ENCODE measurements at regions not wholly inside any gene's neighbourhood (a gene's known extent, or its start where the extent isn't known, plus 50 kb on each side); places are given as distances from the start of the nearest gene placed in this dataset.

- TF ChIP-seq, protein P1, sequence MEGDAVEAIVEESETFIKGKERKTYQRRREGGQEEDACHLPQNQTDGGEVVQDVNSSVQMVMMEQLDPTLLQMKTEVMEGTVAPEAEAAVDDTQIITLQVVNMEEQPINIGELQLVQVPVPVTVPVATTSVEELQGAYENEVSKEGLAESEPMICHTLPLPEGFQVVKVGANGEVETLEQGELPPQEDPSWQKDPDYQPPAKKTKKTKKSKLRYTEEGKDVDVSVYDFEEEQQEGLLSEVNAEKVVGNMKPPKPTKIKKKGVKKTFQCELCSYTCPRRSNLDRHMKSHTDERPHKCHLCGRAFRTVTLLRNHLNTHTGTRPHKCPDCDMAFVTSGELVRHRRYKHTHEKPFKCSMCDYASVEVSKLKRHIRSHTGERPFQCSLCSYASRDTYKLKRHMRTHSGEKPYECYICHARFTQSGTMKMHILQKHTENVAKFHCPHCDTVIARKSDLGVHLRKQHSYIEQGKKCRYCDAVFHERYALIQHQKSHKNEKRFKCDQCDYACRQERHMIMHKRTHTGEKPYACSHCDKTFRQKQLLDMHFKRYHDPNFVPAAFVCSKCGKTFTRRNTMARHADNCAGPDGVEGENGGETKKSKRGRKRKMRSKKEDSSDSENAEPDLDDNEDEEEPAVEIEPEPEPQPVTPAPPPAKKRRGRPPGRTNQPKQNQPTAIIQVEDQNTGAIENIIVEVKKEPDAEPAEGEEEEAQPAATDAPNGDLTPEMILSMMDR (IDR thresholded peaks at IDR 0.05), result no peak
- no peak for TF ChIP-seq JUN (IDR thresholded peaks at IDR 0.05)
- TF ChIP-seq MYC (IDR thresholded peaks at IDR 0.05; ENCODE audit: borderline replicate concordance, low read length), result no peak
- no peak for TF ChIP-seq CEBPB (IDR thresholded peaks at IDR 0.05)
- no peak for TF ChIP-seq USF2 (IDR thresholded peaks at IDR 0.05)
- no peak for TF ChIP-seq FOSB (CRISPR knock-in tag; IDR thresholded peaks at IDR 0.05)
- no peak for TF ChIP-seq SMC3 (IDR thresholded peaks at IDR 0.05)
- no peak for TF ChIP-seq FOSL2 (IDR thresholded peaks at IDR 0.05)
- no peak for TF ChIP-seq FOSL2 (CRISPR knock-in tag; IDR thresholded peaks at IDR 0.05)
- no peak for TF ChIP-seq CHD2 (IDR thresholded peaks at IDR 0.05; ENCODE audit: low read length, partially characterized antibody)
- TF ChIP-seq RNF2 (IDR thresholded peaks at IDR 0.05; ENCODE audit: borderline replicate concordance, low read depth), result no peak
These were observed 189.6 kb upstream of the PARD3B start for GRCh38 chr2:204355688-204356087.
